ENCODE measurements at regions not wholly inside any gene's neighbourhood (a gene's known extent, or its start where the extent isn't known, plus 50 kb on each side); places are given as distances from the start of the nearest gene placed in this dataset.

DNA sequence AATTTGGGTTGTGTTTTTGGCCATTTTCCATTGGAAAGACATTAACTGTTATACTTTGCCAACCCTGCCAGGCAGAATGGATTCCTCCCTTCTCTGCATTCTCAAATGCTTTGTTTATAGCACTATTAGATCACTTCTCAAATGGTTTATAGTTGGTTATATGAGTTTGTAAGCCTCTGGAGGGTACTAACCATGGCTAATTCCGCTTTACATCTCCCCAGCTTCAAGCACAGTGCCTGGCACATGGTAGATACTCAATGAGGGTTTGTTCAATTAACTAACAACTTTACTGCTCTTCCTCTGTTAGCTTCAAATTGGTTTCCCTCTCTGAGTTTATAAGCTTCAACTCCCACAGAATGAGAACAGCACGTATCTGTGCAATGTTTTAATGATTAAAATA, 213.5 kb downstream of the SOX11 start:
- H2AFZ ChIP-seq (ENCODE audit: low read length), result no peak overlapping the region
- peaks cover 4% of the 10 kb centered on the region; the same call in 1 of the 2 replicates for H3K27me3 ChIP-seq (ENCODE audit: low read length)
- H3K4me3 ChIP-seq (ENCODE audit: low read length), result no peak overlapping the region
- no peak overlapping the region for H3K9ac ChIP-seq (ENCODE audit: low read length)
- no peaks in the 10 kb centered on the region for H4K20me1 ChIP-seq (ENCODE audit: insufficient read depth, low read depth, low read length)
- H3K79me2 ChIP-seq (ENCODE audit: low read length), result no peaks in the 10 kb centered on the region
- no peak for DNase-seq
- no peaks in the 10 kb centered on the region for H3K36me3 ChIP-seq (ENCODE audit: insufficient read depth, low read length)
- H3K9me2 ChIP-seq (replicated peaks; ENCODE audit: insufficient read depth, low read length), result no peaks in the 10 kb centered on the region
- no peak overlapping the region for H3K27ac ChIP-seq (ENCODE audit: low read length)
- no peak overlapping the region for H3K4me2 ChIP-seq (ENCODE audit: low read depth, low read length, poor library complexity, severe bottlenecking)
- H3K9me3 ChIP-seq (ENCODE audit: low read length), result no peaks in the 10 kb centered on the region
- H3K4me1 ChIP-seq (ENCODE audit: low read length), result no peaks in the 10 kb centered on the region

DNA sequence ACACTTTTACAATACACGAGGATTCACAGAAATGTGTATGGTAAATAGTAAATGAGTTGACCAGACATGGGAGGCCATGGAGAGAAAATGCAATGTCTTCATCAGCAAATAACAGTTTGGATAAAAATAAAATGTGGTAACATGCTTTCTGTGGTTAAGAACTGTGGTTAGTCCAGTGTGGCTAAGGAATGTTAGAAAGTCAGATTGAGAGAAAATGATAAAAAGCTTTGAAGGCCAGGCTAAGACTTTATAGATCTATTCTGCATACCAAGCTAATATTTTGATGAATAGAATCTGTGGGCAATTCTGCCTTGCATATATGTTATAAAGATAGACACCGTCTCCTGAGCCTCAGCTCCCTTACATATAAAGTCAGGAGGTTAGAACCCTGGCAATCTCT, 215.9 kb downstream of the SOX11 start:
- no peak overlapping the region for H3K4me3 ChIP-seq (ENCODE audit: low read length)
- no peak overlapping the region for H3K9ac ChIP-seq (ENCODE audit: low read length)
- H3K27me3 ChIP-seq (ENCODE audit: low read length), result peaks cover 4% of the 10 kb centered on the region; the same call in 1 of the 2 replicates
- H2AFZ ChIP-seq (ENCODE audit: low read length), result peak overlapping the region; percentile 27; the same call in 1 of the 2 replicates
- H3K27ac ChIP-seq (ENCODE audit: low read length), result no peak overlapping the region
- H4K20me1 ChIP-seq (ENCODE audit: insufficient read depth, low read depth, low read length), result no peaks in the 10 kb centered on the region
- no peak overlapping the region for H3K4me2 ChIP-seq (ENCODE audit: low read depth, low read length, poor library complexity, severe bottlenecking)
- H3K4me1 ChIP-seq (ENCODE audit: low read length), result no peaks in the 10 kb centered on the region
- no peaks in the 10 kb centered on the region for H3K9me2 ChIP-seq (replicated peaks; ENCODE audit: insufficient read depth, low read length)
- no peaks in the 10 kb centered on the region for H3K36me3 ChIP-seq (ENCODE audit: insufficient read depth, low read length)
- no peaks in the 10 kb centered on the region for H3K79me2 ChIP-seq (ENCODE audit: low read length)
- no peaks in the 10 kb centered on the region for H3K9me3 ChIP-seq (ENCODE audit: low read length)
- no peak for DNase-seq

DNA sequence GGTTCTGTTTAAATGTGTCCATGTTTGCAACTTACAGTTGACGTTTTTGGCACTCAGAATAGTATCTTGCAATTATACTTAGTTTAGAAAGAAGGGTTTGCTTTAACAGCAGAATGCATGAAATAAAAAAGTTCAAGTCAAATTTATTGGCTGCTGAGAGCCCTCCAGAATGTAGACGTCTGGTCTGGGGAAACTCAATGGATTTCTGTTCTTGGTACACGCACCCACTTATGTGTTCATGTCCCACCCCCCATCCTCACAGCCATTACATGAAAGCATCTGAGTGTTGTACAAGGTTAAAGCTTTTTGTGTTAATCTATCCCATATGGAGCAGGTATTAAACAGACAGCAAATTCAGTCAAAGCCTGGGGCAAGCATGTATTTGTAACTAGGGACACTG, 219.5 kb downstream of the SOX11 start:
- Histone ChIP-seq H3K36me3 (ENCODE audit: insufficient read depth, low read length) (no peaks in the 10 kb centered on the region), H3K79me2 (ENCODE audit: low read length) (no peaks in the 10 kb centered on the region), H3K9me3 (ENCODE audit: low read length) (no peaks in the 10 kb centered on the region), H4K20me1 (ENCODE audit: insufficient read depth, low read depth, low read length) (no peaks in the 10 kb centered on the region), H3K27ac (ENCODE audit: low read length) (no peak overlapping the region), H3K4me1 (ENCODE audit: low read length) (no peaks in the 10 kb centered on the region), H3K9me2 (replicated peaks; ENCODE audit: insufficient read depth, low read length) (no peaks in the 10 kb centered on the region), H3K4me2 (ENCODE audit: low read depth, low read length, poor library complexity, severe bottlenecking) (no peak overlapping the region), H3K9ac (ENCODE audit: low read length) (no peak overlapping the region), H3K27me3 (ENCODE audit: low read length) (peaks cover 4% of the 10 kb centered on the region; the same call in 1 of the 2 replicates), H3K4me3 (ENCODE audit: low read length) (no peak overlapping the region), H2AFZ (ENCODE audit: low read length) (no peak overlapping the region)
- DNase-seq, result no peak

DNA sequence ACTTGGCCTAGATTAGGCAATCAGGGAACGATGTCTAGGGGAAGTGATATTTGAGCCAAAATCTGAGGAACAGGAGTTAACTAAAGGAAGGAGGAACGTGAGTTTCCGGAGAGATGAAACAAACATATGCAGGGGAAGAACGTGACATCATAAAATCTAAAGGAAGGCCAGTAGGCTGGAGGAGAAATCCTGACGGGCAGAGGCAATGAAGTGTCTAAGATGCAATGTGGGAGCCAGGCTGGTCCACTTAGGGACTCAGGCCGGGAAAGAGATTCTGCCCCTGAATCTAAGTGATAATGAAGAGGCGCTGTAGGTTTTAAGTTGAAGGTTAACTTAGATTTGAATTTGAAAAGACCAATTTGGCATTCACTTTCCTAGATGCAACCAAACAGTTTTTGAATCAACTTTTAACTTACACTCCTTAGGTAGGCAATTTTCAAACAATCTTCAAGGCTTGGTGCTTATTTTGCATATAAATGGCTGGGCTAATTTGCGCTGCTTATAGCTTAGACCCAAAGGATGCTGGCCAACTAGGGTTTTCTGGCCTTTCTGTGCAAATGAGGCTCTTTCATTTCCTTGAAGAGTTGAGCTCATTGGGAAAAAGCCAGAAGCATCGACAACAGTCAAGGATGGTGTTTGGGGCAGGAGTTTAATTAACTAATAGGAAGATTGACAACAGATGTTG, 221.7 kb downstream of the SOX11 start:
- Histone ChIP-seq H3K4me2 (ENCODE audit: low read depth, low read length, poor library complexity, severe bottlenecking) (no peak overlapping the region), H4K20me1 (ENCODE audit: insufficient read depth, low read depth, low read length) (no peaks in the 10 kb centered on the region), H3K4me1 (ENCODE audit: low read length) (no peaks in the 10 kb centered on the region), H3K27me3 (ENCODE audit: low read length) (peaks cover under 1% of the 10 kb centered on the region; the same call in 1 of the 2 replicates), H3K9ac (ENCODE audit: low read length) (no peak overlapping the region), H3K79me2 (ENCODE audit: low read length) (no peaks in the 10 kb centered on the region), H2AFZ (ENCODE audit: low read length) (no peak overlapping the region), H3K9me2 (replicated peaks; ENCODE audit: insufficient read depth, low read length) (no peaks in the 10 kb centered on the region), H3K9me3 (ENCODE audit: low read length) (peaks cover 9% of the 10 kb centered on the region; the same call in 1 of the 2 replicates), H3K36me3 (ENCODE audit: insufficient read depth, low read length) (no peaks in the 10 kb centered on the region; the same call in 1 of the 2 replicates), H3K27ac (ENCODE audit: low read length) (no peak overlapping the region), H3K4me3 (ENCODE audit: low read length) (no peak overlapping the region)
- DNase-seq, result no peak

DNA sequence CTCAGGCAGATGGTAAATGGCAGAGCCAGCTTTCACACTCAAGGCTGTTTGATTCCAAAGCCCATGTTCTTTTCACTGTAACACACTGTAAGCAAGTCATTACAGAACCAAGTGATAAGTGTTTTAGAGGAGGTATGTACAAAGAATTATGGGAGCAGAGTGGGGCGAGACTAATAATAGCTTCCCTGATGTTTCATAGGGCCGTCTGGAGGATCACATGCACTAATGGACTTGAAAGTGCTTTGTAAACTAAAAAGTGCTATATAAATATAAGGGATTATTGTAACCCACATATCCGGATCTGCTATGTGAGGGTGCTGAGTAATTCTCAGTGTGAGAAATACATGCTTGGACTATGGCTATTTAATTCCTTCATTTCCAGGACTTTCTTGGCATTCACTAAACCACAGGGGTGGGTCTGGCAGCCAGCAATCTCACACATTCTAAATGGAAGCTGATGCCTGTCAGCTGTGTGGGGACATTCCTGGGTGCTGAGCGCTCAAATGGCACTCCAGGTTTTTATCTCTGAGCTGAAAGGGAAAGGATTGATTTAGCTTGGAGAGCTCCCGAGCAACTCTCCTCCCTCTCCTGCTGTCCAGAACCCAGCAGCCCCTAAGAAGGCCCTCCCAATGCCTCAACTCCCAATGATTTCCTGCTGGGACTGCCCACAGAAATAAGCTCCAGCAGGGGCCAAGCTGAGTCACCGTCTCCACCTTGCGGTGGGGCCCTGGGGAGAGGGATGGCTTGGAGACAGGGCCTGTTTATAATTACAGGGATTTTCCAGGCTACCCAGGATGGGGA, 222.8 kb downstream of the SOX11 start:
- Histone ChIP-seq H3K27ac (ENCODE audit: low read length) (no peak overlapping the region), H3K9me2 (replicated peaks; ENCODE audit: insufficient read depth, low read length) (no peaks in the 10 kb centered on the region), H2AFZ (ENCODE audit: low read length) (no peak overlapping the region), H4K20me1 (ENCODE audit: insufficient read depth, low read depth, low read length) (no peaks in the 10 kb centered on the region), H3K4me1 (ENCODE audit: low read length) (no peaks in the 10 kb centered on the region), H3K4me2 (ENCODE audit: low read depth, low read length, poor library complexity, severe bottlenecking) (no peak overlapping the region), H3K9me3 (ENCODE audit: low read length) (peaks cover 9% of the 10 kb centered on the region; the same call in 1 of the 2 replicates), H3K36me3 (ENCODE audit: insufficient read depth, low read length) (no peaks in the 10 kb centered on the region; the same call in 1 of the 2 replicates), H3K79me2 (ENCODE audit: low read length) (no peaks in the 10 kb centered on the region), H3K27me3 (ENCODE audit: low read length) (no peaks in the 10 kb centered on the region), H3K9ac (ENCODE audit: low read length) (no peak overlapping the region), H3K4me3 (ENCODE audit: low read length) (no peak overlapping the region)
- DNase-seq, result no peak

DNA sequence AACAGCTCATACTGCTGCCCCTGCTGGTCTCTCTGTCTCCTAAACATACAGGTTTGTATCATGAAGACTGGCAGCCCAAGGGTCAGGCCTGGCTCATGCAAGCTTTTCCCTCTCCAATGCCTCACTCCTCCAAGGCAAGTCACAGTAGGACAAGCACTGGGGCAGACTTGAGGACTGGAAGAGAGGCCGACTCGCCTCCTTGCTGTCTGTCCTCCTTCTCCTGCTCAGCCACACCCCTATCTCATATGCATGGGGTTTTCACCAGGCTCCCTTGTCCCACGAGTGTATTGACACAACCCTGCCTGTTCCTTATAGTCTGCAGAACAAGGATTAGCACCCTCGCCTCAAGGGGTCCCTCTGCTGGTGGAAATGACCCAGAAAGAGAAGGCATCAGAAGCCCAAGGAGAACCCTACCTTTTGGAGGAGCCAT, 223.7 kb downstream of the SOX11 start:
- Histone ChIP-seq H4K20me1 (ENCODE audit: insufficient read depth, low read depth, low read length) (no peaks in the 10 kb centered on the region), H3K9me2 (replicated peaks; ENCODE audit: insufficient read depth, low read length) (no peaks in the 10 kb centered on the region), H3K4me2 (ENCODE audit: low read depth, low read length, poor library complexity, severe bottlenecking) (no peak overlapping the region), H3K27me3 (ENCODE audit: low read length) (no peaks in the 10 kb centered on the region), H3K27ac (ENCODE audit: low read length) (no peak overlapping the region), H3K4me3 (ENCODE audit: low read length) (no peak overlapping the region), H3K4me1 (ENCODE audit: low read length) (no peaks in the 10 kb centered on the region), H2AFZ (ENCODE audit: low read length) (no peak overlapping the region), H3K9me3 (ENCODE audit: low read length) (peaks cover 9% of the 10 kb centered on the region; the same call in 1 of the 2 replicates), H3K79me2 (ENCODE audit: low read length) (no peaks in the 10 kb centered on the region), H3K36me3 (ENCODE audit: insufficient read depth, low read length) (no peaks in the 10 kb centered on the region; the same call in 1 of the 2 replicates), H3K9ac (ENCODE audit: low read length) (no peak overlapping the region)
- DNase-seq, result peak; percentile 92

DNA sequence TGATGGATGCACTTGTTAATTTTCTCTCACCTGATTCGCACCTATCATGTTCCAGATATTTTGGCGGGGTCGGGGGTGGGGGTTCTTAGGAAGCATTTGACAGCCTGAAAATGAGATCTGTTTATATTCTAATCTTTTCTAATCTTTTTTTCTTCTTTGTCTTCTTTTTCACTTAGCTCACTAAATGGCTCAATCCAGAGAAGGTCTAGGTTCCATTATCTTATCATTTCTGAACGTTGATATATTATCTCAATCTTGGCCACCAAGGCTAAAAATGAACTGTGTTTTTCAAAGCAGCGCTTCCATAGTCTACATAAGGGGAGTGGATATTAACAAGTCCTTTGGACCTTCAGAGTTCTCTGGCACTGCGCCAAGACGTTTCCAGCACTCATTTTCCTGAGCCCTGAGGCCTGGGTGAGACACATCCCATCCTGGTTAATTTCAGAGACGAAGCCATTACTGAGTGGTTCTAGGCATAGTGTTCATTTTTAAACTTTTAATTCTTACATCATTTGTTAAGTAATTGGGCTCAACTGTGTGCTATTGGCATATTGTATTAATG, 229.0 kb downstream of the SOX11 start:
- H3K27me3 ChIP-seq (ENCODE audit: low read length), result no peaks in the 10 kb centered on the region
- peaks cover 9% of the 10 kb centered on the region; the same call in 1 of the 2 replicates for H3K9me3 ChIP-seq (ENCODE audit: low read length)
- no peaks in the 10 kb centered on the region; the same call in 1 of the 2 replicates for H3K36me3 ChIP-seq (ENCODE audit: insufficient read depth, low read length)
- H4K20me1 ChIP-seq (ENCODE audit: insufficient read depth, low read depth, low read length), result no peaks in the 10 kb centered on the region
- no peak overlapping the region for H2AFZ ChIP-seq (ENCODE audit: low read length)
- DNase-seq, result peak; percentile 45
- H3K9ac ChIP-seq (ENCODE audit: low read length), result no peak overlapping the region
- H3K27ac ChIP-seq (ENCODE audit: low read length), result no peak overlapping the region
- H3K4me1 ChIP-seq (ENCODE audit: low read length), result no peaks in the 10 kb centered on the region
- H3K9me2 ChIP-seq (replicated peaks; ENCODE audit: insufficient read depth, low read length), result no peaks in the 10 kb centered on the region
- no peak overlapping the region for H3K4me3 ChIP-seq (ENCODE audit: low read length)
- H3K79me2 ChIP-seq (ENCODE audit: low read length), result no peaks in the 10 kb centered on the region
- H3K4me2 ChIP-seq (ENCODE audit: low read depth, low read length, poor library complexity, severe bottlenecking), result no peak overlapping the region

All from Karpas-422 (cell line).